CD14-positive monocyte (primary cell): ENCODE measurements at regions not wholly inside any gene's neighbourhood (a gene's known extent, or its start where the extent isn't known, plus 50 kb on each side); places are given as distances from the start of the nearest gene placed in this dataset.

Source experiments
- DNase-seq, 3 donors: peaks; one replicate each; pipeline ENCODE4 v3.0.0-alpha.2; 2011 to 2022
- H2AFZ ChIP-seq: 2 replicates; pipeline ENCODE4 v1.6.0; 2012; ENCODE audit warnings: mild to moderate bottlenecking, low read depth, low read length, inconsistent platforms; ENCODE audit not compliant: insufficient read depth, poor library complexity, severe bottlenecking
- H3K27ac ChIP-seq, 2 donors: 1 replicate in 1 of 2; 2 replicates in 1 of 2; pipeline ENCODE4 v1.5.1; 2012 to 2013; ENCODE audit warnings: low read length in 2 of 2, control low read depth in 1 of 2, inconsistent platforms in 1 of 2, low read depth in 1 of 2, mild to moderate bottlenecking in 1 of 2
- H3K27me3 ChIP-seq, 2 donors: one replicate each; pipeline versions ENCODE4 v1.6.0 to v1.6.1; 2011 to 2013; ENCODE audit warnings: low read length in 2 of 2; ENCODE audit not compliant: control insufficient read depth in 2 of 2, insufficient read depth in 2 of 2
- H3K36me3 ChIP-seq, 2 donors: replicated peaks in 1 of 2; 1 replicate in 1 of 2; 2 replicates in 1 of 2; pipeline versions ENCODE4 v1.5.1 to v1.6.1; 2012 to 2013; ENCODE audit warnings: low read length in 2 of 2, control low read depth in 1 of 2, inconsistent platforms in 1 of 2, mild to moderate bottlenecking in 1 of 2; ENCODE audit not compliant: insufficient read depth in 2 of 2, control insufficient read depth in 1 of 2
- H3K4me1 ChIP-seq, 2 donors: 1 replicate in 1 of 2; 2 replicates in 1 of 2; pipeline versions ENCODE4 v1.5.1 to v1.6.1; 2012 to 2013; ENCODE audit warnings: low read length in 2 of 2, control low read depth in 1 of 2, inconsistent platforms in 1 of 2, mild to moderate bottlenecking in 1 of 2, moderate library complexity in 1 of 2; ENCODE audit not compliant: insufficient read depth in 2 of 2, control insufficient read depth in 1 of 2
- H3K4me2 ChIP-seq: replicated peaks from 2 replicates; pipeline ENCODE3; 2012; ENCODE audit warnings: low read length, moderate library complexity, mild to moderate bottlenecking; ENCODE audit not compliant: poor library complexity, severe bottlenecking; ENCODE audit errors: extremely low read depth
- H3K4me3 ChIP-seq, 3 experiments: fragments of 200-600 bp in 1 of 3; sonication (generic) in 1 of 3; replicated peaks in 1 of 3; 1 replicate in 2 of 3; 2 replicates in 1 of 3; pipeline ENCODE4 v1.5.1; 2011 to 2013; ENCODE audit warnings: low read length in 3 of 3, mild to moderate bottlenecking in 3 of 3, control low read depth in 2 of 3, low read depth in 2 of 3, inconsistent platforms in 1 of 3, moderate library complexity in 1 of 3
- H3K79me2 ChIP-seq: 2 replicates; pipeline ENCODE4 v1.6.0; 2012; ENCODE audit warnings: mild to moderate bottlenecking, control low read depth, inconsistent platforms, low read length, moderate library complexity; ENCODE audit not compliant: insufficient read depth
- H3K9ac ChIP-seq: 2 replicates; pipeline ENCODE4 v1.6.0; 2017; ENCODE audit warnings: low read length, mild to moderate bottlenecking; ENCODE audit not compliant: insufficient read depth, poor library complexity, severe bottlenecking
- H3K9me3 ChIP-seq, 2 donors: replicated peaks in 1 of 2; 1 replicate in 1 of 2; 2 replicates in 1 of 2; pipeline versions ENCODE4 v1.5.1 to v1.6.1; 2012 to 2013; ENCODE audit warnings: low read length in 2 of 2, control low read depth in 1 of 2; ENCODE audit not compliant: control insufficient read depth in 1 of 2, insufficient read depth in 1 of 2
- H4K20me1 ChIP-seq: 2 replicates; pipeline ENCODE4 v1.6.0; 2012; ENCODE audit warnings: mild to moderate bottlenecking, low read length, control low read depth, moderate library complexity; ENCODE audit not compliant: insufficient read depth
- H3K27ac Mint-ChIP-seq, 7 donors: one replicate each; pipeline ENCODE4 v1.8.0; 2020; ENCODE audit warnings: mild to moderate bottlenecking in 7 of 7, mixed read lengths in 7 of 7, moderate library complexity in 6 of 7, inconsistent platforms in 2 of 7
- H3K27me3 Mint-ChIP-seq, 3 donors: one replicate each; pipeline ENCODE4 v1.8.0; 2021 to 2022; ENCODE audit warnings: low read depth in 3 of 3, mild to moderate bottlenecking in 3 of 3, mixed read lengths in 3 of 3, moderate library complexity in 3 of 3, inconsistent platforms in 1 of 3
- H3K36me3 Mint-ChIP-seq, 2 donors: one replicate each; pipeline ENCODE4 v1.8.0; 2020; ENCODE audit warnings: mixed read lengths in 2 of 2, inconsistent platforms in 1 of 2, mild to moderate bottlenecking in 1 of 2
- H3K4me1 Mint-ChIP-seq: one replicate; pipeline ENCODE4 v1.8.0; 2020; ENCODE audit warnings: mild to moderate bottlenecking, mixed read lengths
- H3K4me3 Mint-ChIP-seq, 2 donors: one replicate each; pipeline ENCODE4 v1.8.0; 2020; ENCODE audit warnings: mild to moderate bottlenecking in 2 of 2, mixed read lengths in 2 of 2, moderate library complexity in 1 of 2
- H3K9me3 Mint-ChIP-seq, 7 donors: one replicate each; pipeline ENCODE4 v1.8.0; 2020 to 2022; ENCODE audit warnings: mixed read lengths in 7 of 7, mild to moderate bottlenecking in 6 of 7, moderate library complexity in 6 of 7, inconsistent platforms in 2 of 7
- WGBS: methylation state at CpG from one replicate; pipeline ENCODE4 v1.1.5; 2013; ENCODE audit warnings: missing lambda C conversion rate; ENCODE audit not compliant: insufficient coverage; 5-methylcytosine and 5-hydroxymethylcytosine counted together
- intact Hi-C, 2 donors: fragments of 100-400 bp; cut with micrococcal nuclease; formaldehyde crosslinking; loops; one replicate each; pipeline versions ENCODE4 v1.15.0 to v1.15.1; 2023
- TF ChIP-seq, protein P1 (sequence below): fragments of 200-600 bp; IDR thresholded peaks from one replicate; pipeline ENCODE4 v1.8.0; 2022; ENCODE audit warnings: antibody characterized with exemption, mild to moderate bottlenecking

DNA sequence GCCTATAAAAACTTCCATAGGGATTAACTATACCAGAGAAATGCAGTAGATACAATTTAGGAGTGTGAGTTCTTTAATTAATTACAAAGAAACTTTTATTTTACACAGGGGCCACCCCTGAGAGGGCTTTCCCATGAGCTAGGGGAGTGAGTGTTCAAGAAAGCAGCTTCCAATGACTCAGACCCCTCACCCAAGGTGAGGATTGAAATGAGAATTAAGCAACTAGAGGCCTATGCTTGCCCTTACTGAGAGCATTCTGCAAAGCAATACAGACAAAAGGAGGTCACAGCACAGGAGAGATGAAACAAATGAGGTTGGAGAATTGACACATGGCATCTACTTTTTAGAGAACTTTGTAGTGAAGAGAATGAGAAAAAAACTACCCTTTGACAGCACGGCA lies 301.8 kb downstream of the WDR11 start:
- no peaks in the 10 kb centered on the region for H3K36me3 Mint-ChIP-seq
- TF ChIP-seq, protein P1, sequence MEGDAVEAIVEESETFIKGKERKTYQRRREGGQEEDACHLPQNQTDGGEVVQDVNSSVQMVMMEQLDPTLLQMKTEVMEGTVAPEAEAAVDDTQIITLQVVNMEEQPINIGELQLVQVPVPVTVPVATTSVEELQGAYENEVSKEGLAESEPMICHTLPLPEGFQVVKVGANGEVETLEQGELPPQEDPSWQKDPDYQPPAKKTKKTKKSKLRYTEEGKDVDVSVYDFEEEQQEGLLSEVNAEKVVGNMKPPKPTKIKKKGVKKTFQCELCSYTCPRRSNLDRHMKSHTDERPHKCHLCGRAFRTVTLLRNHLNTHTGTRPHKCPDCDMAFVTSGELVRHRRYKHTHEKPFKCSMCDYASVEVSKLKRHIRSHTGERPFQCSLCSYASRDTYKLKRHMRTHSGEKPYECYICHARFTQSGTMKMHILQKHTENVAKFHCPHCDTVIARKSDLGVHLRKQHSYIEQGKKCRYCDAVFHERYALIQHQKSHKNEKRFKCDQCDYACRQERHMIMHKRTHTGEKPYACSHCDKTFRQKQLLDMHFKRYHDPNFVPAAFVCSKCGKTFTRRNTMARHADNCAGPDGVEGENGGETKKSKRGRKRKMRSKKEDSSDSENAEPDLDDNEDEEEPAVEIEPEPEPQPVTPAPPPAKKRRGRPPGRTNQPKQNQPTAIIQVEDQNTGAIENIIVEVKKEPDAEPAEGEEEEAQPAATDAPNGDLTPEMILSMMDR = no peak
- no peak overlapping the region for H3K4me2 ChIP-seq
- H2AFZ ChIP-seq = no peak overlapping the region
- H3K79me2 ChIP-seq = no peaks in the 10 kb centered on the region
- peaks cover 0 to 3% of the 10 kb centered on the region in 2 donors for H3K4me1 ChIP-seq
- no peaks in the 10 kb centered on the region for H3K36me3 ChIP-seq
- no peaks in the 10 kb centered on the region for H3K27me3 ChIP-seq
- no peak overlapping the region for H3K27ac Mint-ChIP-seq
- H3K4me1 Mint-ChIP-seq = no peaks in the 10 kb centered on the region
- H3K27ac ChIP-seq = no peak overlapping the region
- 100% methylated on average over 1 of the region's 1 CpG for WGBS
- no peak overlapping the region for H3K9ac ChIP-seq
- H3K27me3 Mint-ChIP-seq = peaks cover 0 to 4% (median 0%) of the 10 kb centered on the region in 3 donors
- no peaks in the 10 kb centered on the region for H3K9me3 ChIP-seq
- intact Hi-C loops = no loop called here
- H4K20me1 ChIP-seq = no peaks in the 10 kb centered on the region
- no peak overlapping the region for H3K4me3 ChIP-seq
- no peak for DNase-seq
- peaks cover 8 to 20% (median 9%) of the 10 kb centered on the region in 7 donors for H3K9me3 Mint-ChIP-seq
- no peak overlapping the region for H3K4me3 Mint-ChIP-seq

DNA sequence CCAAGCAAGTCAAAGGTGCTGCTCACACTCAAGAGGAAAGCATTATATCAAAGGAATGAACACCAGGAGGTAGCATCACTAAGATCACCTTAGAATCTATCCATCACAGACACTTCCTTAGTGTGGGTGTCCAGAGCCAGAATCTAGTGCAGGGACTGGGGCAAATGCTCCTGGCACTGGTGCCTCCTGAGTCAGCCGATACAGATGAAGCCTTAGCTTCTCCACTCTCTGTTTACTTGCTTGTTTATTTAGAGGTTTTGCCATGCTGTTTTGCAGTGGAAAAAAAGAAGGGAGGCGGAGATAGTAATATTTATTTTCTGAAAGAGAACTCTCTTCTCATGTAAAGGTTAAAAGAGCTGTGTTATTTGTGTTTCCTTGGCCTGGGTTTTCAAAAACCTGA lies 303.1 kb downstream of the WDR11 start:
- no CpG with 5 or more reads among the region's 2 CpGs for WGBS
- H3K27me3 Mint-ChIP-seq = peaks cover 0 to 4% (median 0%) of the 10 kb centered on the region in 3 donors

More for the DNA sequence above, 303.1 kb downstream of the WDR11 start:
- TF ChIP-seq, protein P1 = no peak
- Histone ChIP-seq H2AFZ (no peak overlapping the region), H3K36me3 (no peaks in the 10 kb centered on the region), H3K27me3 (no peaks in the 10 kb centered on the region), H4K20me1 (no peaks in the 10 kb centered on the region), H3K79me2 (no peaks in the 10 kb centered on the region), H3K4me2 (no peak overlapping the region), H3K4me3 (no peak overlapping the region), H3K9ac (no peak overlapping the region), H3K9me3 (no peaks in the 10 kb centered on the region), H3K4me1 (peaks cover 3 to 12% of the 10 kb centered on the region in 2 donors), H3K27ac (no peak overlapping the region)
- no peaks in the 10 kb centered on the region for H3K36me3 Mint-ChIP-seq
- DNase-seq = no peak
- intact Hi-C loops = no loop called here
- H3K9me3 Mint-ChIP-seq = peaks cover 6 to 16% (median 8%) of the 10 kb centered on the region in 7 donors
- H3K4me1 Mint-ChIP-seq = peaks cover 3% of the 10 kb centered on the region
- H3K27ac Mint-ChIP-seq = no peak overlapping the region
- no peak overlapping the region for H3K4me3 Mint-ChIP-seq
